GM19043 (cell line): ENCODE measurements at regions not wholly inside any gene's neighbourhood (a gene's known extent, or its start where the extent isn't known, plus 50 kb on each side); places are given as distances from the start of the nearest gene placed in this dataset.

ENCODE experiments used
- ATAC-seq: cut with Tn5 transposase; IDR thresholded peaks from one replicate; pipeline ENCODE4 v1.9.1; 2021; ENCODE audit warnings: low read depth; ENCODE audit not compliant: unreplicated experiment

GRCh38 chr4:128347175-128347868 is 59.7 kb upstream of the PGRMC2 start:
- no peak for ATAC-seq

- ATAC-seq = no peak
These were observed 58.6 kb upstream of the PGRMC2 start for GRCh38 chr4:128346054-128346716.

GRCh38 chr4:128345650-128346049 is 58.0 kb upstream of the PGRMC2 start:
- no peak for ATAC-seq

- no peak for ATAC-seq
These were observed 55.1 kb upstream of the PGRMC2 start for GRCh38 chr4:128342762-128343161.

GRCh38 chr4:128341634-128342033 is 54.0 kb upstream of the PGRMC2 start:
- no peak for ATAC-seq

GRCh38 chr4:128338634-128339355 is 51.2 kb upstream of the PGRMC2 start:
- no peak for ATAC-seq

- no peak for ATAC-seq
These were observed 50.2 kb upstream of the PGRMC2 start for GRCh38 chr4:128337863-128338262.
